ENCODE measurements at regions not wholly inside any gene's neighbourhood (a gene's known extent, or its start where the extent isn't known, plus 50 kb on each side); places are given as distances from the start of the nearest gene placed in this dataset.

DNA sequence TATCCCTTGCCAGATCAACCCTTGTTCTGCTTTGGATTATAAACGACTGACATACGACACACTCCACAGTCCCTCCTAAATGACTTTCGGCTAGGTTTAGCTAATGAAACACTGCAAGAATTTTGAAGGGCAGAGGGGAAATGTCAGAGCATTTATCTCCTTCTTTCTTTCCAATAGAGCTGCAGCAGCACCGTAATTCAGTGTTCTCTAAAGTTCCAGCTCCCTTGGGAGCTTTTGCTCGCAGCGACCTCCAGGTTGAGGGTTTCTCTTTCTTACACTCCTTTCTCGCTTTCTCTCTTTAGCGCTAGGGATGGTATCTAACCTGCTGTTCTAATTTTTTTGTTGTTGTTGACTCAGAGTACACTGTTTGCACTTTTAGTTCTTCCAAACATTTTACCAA, 467.1 kb upstream of the ST8SIA4 start:
- TF ChIP-seq ZNF274 (IDR thresholded peaks at IDR 0.05; ENCODE audit: low read depth, low read length) (no peak), SUZ12 (IDR thresholded peaks at IDR 0.05; ENCODE audit: extremely low read depth, insufficient read depth, insufficient read length) (no peak), YY1 (IDR thresholded peaks at IDR 0.05; ENCODE audit: insufficient read depth, insufficient read length) (no peak)
